Astrocyte (in vitro differentiated cells and primary cell): ENCODE measurements at regions not wholly inside any gene's neighbourhood (a gene's known extent, or its start where the extent isn't known, plus 50 kb on each side); places are given as distances from the start of the nearest gene placed in this dataset.

Experiments
- CTCF ChIP-seq: IDR thresholded peaks from 2 replicates; pipeline ENCODE4 v1.5.1; 2011; ENCODE audit warnings: low read depth, mild to moderate bottlenecking, inconsistent platforms, low read length, moderate library complexity; ENCODE audit not compliant: insufficient read depth
- EZH2 ChIP-seq: IDR thresholded peaks from 2 replicates; pipeline ENCODE4 v1.6.1; 2012; ENCODE audit warnings: mild to moderate bottlenecking, low read length, inconsistent platforms; ENCODE audit not compliant: insufficient read depth

GRCh38 chrX:69055193-69055592, 110.1 kb downstream of the PJA1 start:
- TF ChIP-seq CTCF (no peak), EZH2 (no peak)
